ENCODE measurements at regions not wholly inside any gene's neighbourhood (a gene's known extent, or its start where the extent isn't known, plus 50 kb on each side); places are given as distances from the start of the nearest gene placed in this dataset.

GRCh38 chr10:78597796-78598555 is 470.8 kb upstream of the ZMIZ1 start:
- TF ChIP-seq SIN3A (IDR thresholded peaks at IDR 0.05; ENCODE audit: borderline replicate concordance, insufficient read depth, low read length) (no peak), REST (IDR thresholded peaks at IDR 0.05; ENCODE audit: insufficient read depth in 1 of 2, low read depth in 2 of 2, low read length in 2 of 2) (no peak), POLR2AphosphoS5 (IDR thresholded peaks at IDR 0.05; ENCODE audit: low read depth, low read length) (no peak)
